ENCODE measurements at regions not wholly inside any gene's neighbourhood (a gene's known extent, or its start where the extent isn't known, plus 50 kb on each side); places are given as distances from the start of the nearest gene placed in this dataset.

- no TSS peak for BruUV-seq (replicated peaks)
- H3K9me3 ChIP-seq (ENCODE audit: low read depth, low read length, poor library complexity, severe bottlenecking), result no peaks in the 10 kb centered on the region
- H3K4me1 ChIP-seq (ENCODE audit: insufficient read depth, low read length, poor library complexity, severe bottlenecking), result no peaks in the 10 kb centered on the region
- intact Hi-C loops (cut with micrococcal nuclease; ENCODE audit: unreplicated experiment), result no loop called here
- ChIA-PET POLR2A (ENCODE audit: low non-redundant PET) (no interaction called here), CTCF (no interaction called here)
- no peak overlapping the region for H3K27ac ChIP-seq (ENCODE audit: low read depth, low read length, poor library complexity, severe bottlenecking)
- H3K4me3 ChIP-seq (ENCODE audit: low read depth, low read length, poor library complexity, severe bottlenecking), result no peak overlapping the region
- H3K27me3 ChIP-seq (replicated peaks; ENCODE audit: insufficient read depth, low read depth, low read length, poor library complexity), result no peaks in the 10 kb centered on the region
- no peak for TF ChIP-seq EZH2 (IDR thresholded peaks at IDR 0.05; ENCODE audit: borderline replicate concordance, low read depth, low read length, poor library complexity, severe bottlenecking)
- no peak for DNase-seq (ENCODE audit: low spot score)
- no peaks in the 10 kb centered on the region for H3K36me3 ChIP-seq (ENCODE audit: insufficient read depth, low read length, poor library complexity, severe bottlenecking)
Observed at GRCh38 chr2:198587741-198588140, 783.3 kb downstream of the PLCL1 start.

DNA sequence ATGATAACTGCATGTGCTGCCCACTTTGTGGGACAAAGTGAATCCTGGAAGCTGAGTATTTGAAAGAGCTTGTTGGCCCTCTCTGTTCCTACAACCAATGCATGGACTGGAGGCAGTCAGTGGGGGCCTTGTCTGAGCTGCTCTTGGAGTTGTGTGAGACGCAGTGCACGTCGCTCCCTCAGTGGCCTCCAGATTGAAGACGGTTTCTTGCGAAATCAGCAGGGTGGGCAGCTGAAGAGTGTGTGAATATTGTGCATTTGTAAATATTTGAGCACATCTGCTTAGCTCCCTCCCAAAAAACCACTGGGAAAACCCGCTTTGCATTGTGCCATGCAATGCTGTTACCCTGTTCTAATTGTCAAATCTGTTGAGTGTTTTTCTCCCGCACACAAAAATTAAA lies 782.8 kb downstream of the PLCL1 start:
- no peaks in the 10 kb centered on the region for H3K27me3 ChIP-seq (replicated peaks; ENCODE audit: insufficient read depth, low read depth, low read length, poor library complexity)
- no peaks in the 10 kb centered on the region for H3K36me3 ChIP-seq (ENCODE audit: insufficient read depth, low read length, poor library complexity, severe bottlenecking)
- ChIA-PET CTCF (no interaction called here), POLR2A (ENCODE audit: low non-redundant PET) (no interaction called here)
- no peak for DNase-seq (ENCODE audit: low spot score)
- TF ChIP-seq, protein P1, sequence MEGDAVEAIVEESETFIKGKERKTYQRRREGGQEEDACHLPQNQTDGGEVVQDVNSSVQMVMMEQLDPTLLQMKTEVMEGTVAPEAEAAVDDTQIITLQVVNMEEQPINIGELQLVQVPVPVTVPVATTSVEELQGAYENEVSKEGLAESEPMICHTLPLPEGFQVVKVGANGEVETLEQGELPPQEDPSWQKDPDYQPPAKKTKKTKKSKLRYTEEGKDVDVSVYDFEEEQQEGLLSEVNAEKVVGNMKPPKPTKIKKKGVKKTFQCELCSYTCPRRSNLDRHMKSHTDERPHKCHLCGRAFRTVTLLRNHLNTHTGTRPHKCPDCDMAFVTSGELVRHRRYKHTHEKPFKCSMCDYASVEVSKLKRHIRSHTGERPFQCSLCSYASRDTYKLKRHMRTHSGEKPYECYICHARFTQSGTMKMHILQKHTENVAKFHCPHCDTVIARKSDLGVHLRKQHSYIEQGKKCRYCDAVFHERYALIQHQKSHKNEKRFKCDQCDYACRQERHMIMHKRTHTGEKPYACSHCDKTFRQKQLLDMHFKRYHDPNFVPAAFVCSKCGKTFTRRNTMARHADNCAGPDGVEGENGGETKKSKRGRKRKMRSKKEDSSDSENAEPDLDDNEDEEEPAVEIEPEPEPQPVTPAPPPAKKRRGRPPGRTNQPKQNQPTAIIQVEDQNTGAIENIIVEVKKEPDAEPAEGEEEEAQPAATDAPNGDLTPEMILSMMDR (conservative IDR thresholded peaks at IDR 0.05; ENCODE audit: low read depth, low read length), result no peak
- no peak for TF ChIP-seq EZH2 (IDR thresholded peaks at IDR 0.05; ENCODE audit: borderline replicate concordance, low read depth, low read length, poor library complexity, severe bottlenecking)
- H3K4me3 ChIP-seq (ENCODE audit: low read depth, low read length, poor library complexity, severe bottlenecking), result no peak overlapping the region
- H3K27ac ChIP-seq (ENCODE audit: low read depth, low read length, poor library complexity, severe bottlenecking), result no peak overlapping the region
- intact Hi-C loops (cut with micrococcal nuclease; ENCODE audit: unreplicated experiment), result no loop called here
- H3K4me1 ChIP-seq (ENCODE audit: insufficient read depth, low read length, poor library complexity, severe bottlenecking), result no peaks in the 10 kb centered on the region
- no peaks in the 10 kb centered on the region for H3K9me3 ChIP-seq (ENCODE audit: low read depth, low read length, poor library complexity, severe bottlenecking)
- no TSS peak for BruUV-seq (replicated peaks)

- ChIA-PET POLR2A (ENCODE audit: low non-redundant PET) (no interaction called here), CTCF (no interaction called here)
- Histone ChIP-seq H3K27ac (ENCODE audit: low read depth, low read length, poor library complexity, severe bottlenecking) (no peak overlapping the region), H3K9me3 (ENCODE audit: low read depth, low read length, poor library complexity, severe bottlenecking) (no peaks in the 10 kb centered on the region), H3K4me1 (ENCODE audit: insufficient read depth, low read length, poor library complexity, severe bottlenecking) (no peaks in the 10 kb centered on the region), H3K27me3 (replicated peaks; ENCODE audit: insufficient read depth, low read depth, low read length, poor library complexity) (no peaks in the 10 kb centered on the region), H3K4me3 (ENCODE audit: low read depth, low read length, poor library complexity, severe bottlenecking) (no peak overlapping the region), H3K36me3 (ENCODE audit: insufficient read depth, low read length, poor library complexity, severe bottlenecking) (no peaks in the 10 kb centered on the region)
- no peak for DNase-seq (ENCODE audit: low spot score)
- BruUV-seq (replicated peaks), result no TSS peak
- TF ChIP-seq, protein P1 (conservative IDR thresholded peaks at IDR 0.05; ENCODE audit: low read depth, low read length), result no peak
- TF ChIP-seq EZH2 (IDR thresholded peaks at IDR 0.05; ENCODE audit: borderline replicate concordance, low read depth, low read length, poor library complexity, severe bottlenecking), result no peak
- intact Hi-C loops (cut with micrococcal nuclease; ENCODE audit: unreplicated experiment), result no loop called here
Observed at GRCh38 chr2:198571393-198571792, 767.0 kb downstream of the PLCL1 start.

GRCh38 chr2:198558176-198558575 lies 753.8 kb downstream of the PLCL1 start:
- H3K36me3 ChIP-seq (ENCODE audit: insufficient read depth, low read length, poor library complexity, severe bottlenecking), result no peaks in the 10 kb centered on the region
- TF ChIP-seq, protein P1 (conservative IDR thresholded peaks at IDR 0.05; ENCODE audit: low read depth, low read length), result no peak
- no peak for TF ChIP-seq EZH2 (IDR thresholded peaks at IDR 0.05; ENCODE audit: borderline replicate concordance, low read depth, low read length, poor library complexity, severe bottlenecking)
- no peak overlapping the region for H3K27ac ChIP-seq (ENCODE audit: low read depth, low read length, poor library complexity, severe bottlenecking)
- CTCF ChIA-PET, result no interaction called here
- BruUV-seq (replicated peaks), result no TSS peak
- intact Hi-C loops (cut with micrococcal nuclease; ENCODE audit: unreplicated experiment), result no loop called here
- no peak overlapping the region for H3K4me3 ChIP-seq (ENCODE audit: low read depth, low read length, poor library complexity, severe bottlenecking)
- no peaks in the 10 kb centered on the region for H3K27me3 ChIP-seq (replicated peaks; ENCODE audit: insufficient read depth, low read depth, low read length, poor library complexity)
- H3K9me3 ChIP-seq (ENCODE audit: low read depth, low read length, poor library complexity, severe bottlenecking), result no peaks in the 10 kb centered on the region
- no peak for DNase-seq (ENCODE audit: low spot score)
- POLR2A ChIA-PET (ENCODE audit: low non-redundant PET), result no interaction called here
- H3K4me1 ChIP-seq (ENCODE audit: insufficient read depth, low read length, poor library complexity, severe bottlenecking), result no peaks in the 10 kb centered on the region

Data from A673 (cell line).